ENCODE measurements at regions not wholly inside any gene's neighbourhood (a gene's known extent, or its start where the extent isn't known, plus 50 kb on each side); places are given as distances from the start of the nearest gene placed in this dataset.

- TF ChIP-seq TAF1 (IDR thresholded peaks at IDR 0.05; ENCODE audit: borderline replicate concordance, low read depth, low read length): no peak
- TF ChIP-seq POLR2A (IDR thresholded peaks at IDR 0.05; ENCODE audit: low read depth, low read length): no peak
- no peak for TF ChIP-seq POLR2AphosphoS5 (IDR thresholded peaks at IDR 0.05; ENCODE audit: low read depth, low read length)
These were observed 717.8 kb downstream of the SORCS3 start for GRCh38 chr10:105358911-105359310.

Measured in GM12892 (cell line).